ENCODE measurements at regions not wholly inside any gene's neighbourhood (a gene's known extent, or its start where the extent isn't known, plus 50 kb on each side); places are given as distances from the start of the nearest gene placed in this dataset.

DNA sequence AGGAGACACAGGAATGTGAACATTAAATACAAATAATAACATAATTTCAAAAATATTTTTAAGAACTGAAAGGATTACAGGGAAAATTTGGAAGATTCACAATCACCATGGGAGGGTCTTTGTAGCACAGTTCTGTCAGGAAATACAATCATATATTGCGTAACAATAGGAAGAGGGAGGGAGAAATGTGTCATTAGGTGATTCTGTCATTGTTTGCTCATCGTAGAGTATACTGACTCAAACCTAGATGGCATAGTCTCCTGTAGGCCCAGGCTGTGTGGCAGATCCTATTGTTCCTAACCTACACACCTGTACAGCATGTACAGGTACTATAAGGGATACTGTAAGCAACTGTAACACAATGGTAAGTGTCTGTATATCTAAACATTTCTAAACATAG lies 330.4 kb downstream of the BRD1 start:
- TF ChIP-seq, protein P1, sequence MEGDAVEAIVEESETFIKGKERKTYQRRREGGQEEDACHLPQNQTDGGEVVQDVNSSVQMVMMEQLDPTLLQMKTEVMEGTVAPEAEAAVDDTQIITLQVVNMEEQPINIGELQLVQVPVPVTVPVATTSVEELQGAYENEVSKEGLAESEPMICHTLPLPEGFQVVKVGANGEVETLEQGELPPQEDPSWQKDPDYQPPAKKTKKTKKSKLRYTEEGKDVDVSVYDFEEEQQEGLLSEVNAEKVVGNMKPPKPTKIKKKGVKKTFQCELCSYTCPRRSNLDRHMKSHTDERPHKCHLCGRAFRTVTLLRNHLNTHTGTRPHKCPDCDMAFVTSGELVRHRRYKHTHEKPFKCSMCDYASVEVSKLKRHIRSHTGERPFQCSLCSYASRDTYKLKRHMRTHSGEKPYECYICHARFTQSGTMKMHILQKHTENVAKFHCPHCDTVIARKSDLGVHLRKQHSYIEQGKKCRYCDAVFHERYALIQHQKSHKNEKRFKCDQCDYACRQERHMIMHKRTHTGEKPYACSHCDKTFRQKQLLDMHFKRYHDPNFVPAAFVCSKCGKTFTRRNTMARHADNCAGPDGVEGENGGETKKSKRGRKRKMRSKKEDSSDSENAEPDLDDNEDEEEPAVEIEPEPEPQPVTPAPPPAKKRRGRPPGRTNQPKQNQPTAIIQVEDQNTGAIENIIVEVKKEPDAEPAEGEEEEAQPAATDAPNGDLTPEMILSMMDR (conservative IDR thresholded peaks at IDR 0.05; ENCODE audit: low read length): no peak
- no peak for TF ChIP-seq EZH2phosphoT487 (IDR thresholded peaks at IDR 0.05; ENCODE audit: borderline replicate concordance)
